ENCODE measurements at regions not wholly inside any gene's neighbourhood (a gene's known extent, or its start where the extent isn't known, plus 50 kb on each side); places are given as distances from the start of the nearest gene placed in this dataset.

DNA sequence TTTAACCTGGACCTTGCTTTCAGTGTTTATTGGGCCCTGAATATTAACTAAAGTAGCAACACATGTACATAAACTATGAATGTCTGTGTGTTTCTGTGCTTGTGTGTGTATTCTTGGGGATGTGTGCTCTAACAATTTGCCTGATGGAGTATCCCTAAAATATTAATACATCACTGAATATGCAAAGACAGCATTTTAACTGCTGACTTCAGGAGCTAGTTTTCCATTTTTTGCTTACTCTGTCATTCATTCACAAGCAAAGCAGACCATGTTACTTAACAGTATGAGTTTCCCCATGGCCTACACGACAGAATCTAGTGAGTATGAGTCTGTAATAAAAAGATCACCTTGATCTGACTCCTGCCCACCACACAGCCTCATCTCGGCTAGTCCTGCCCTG, 402.8 kb downstream of the BCAT1 start:
- no peaks in the 10 kb centered on the region for H3K9me3 ChIP-seq (ENCODE audit: insufficient read depth, low read depth, low read length)
- H2BK5ac ChIP-seq (ENCODE audit: low read depth, low read length, poor library complexity): no peak overlapping the region
- no peak overlapping the region for H2BK120ac ChIP-seq (ENCODE audit: insufficient read depth, low read length, poor library complexity)
- DNase-seq: no peak
- no peak overlapping the region for H2AK5ac ChIP-seq (ENCODE audit: low read length)
- no peaks in the 10 kb centered on the region for H3K27me3 ChIP-seq (ENCODE audit: insufficient read depth, low read length)
- no peaks in the 10 kb centered on the region for H3K4me1 ChIP-seq (ENCODE audit: control insufficient read depth in 1 of 2, insufficient read depth in 2 of 2, low read length in 2 of 2)
- H2AFZ ChIP-seq (ENCODE audit: insufficient read depth, low read length, poor library complexity): no peak overlapping the region
- no peaks in the 10 kb centered on the region for H3K36me3 ChIP-seq (ENCODE audit: control insufficient read depth in 1 of 2, insufficient read depth in 2 of 2, low read length in 2 of 2)
- H3K27ac ChIP-seq (ENCODE audit: low read depth, low read length): no peak overlapping the region
- no peak overlapping the region for H3K4me3 ChIP-seq (ENCODE audit: low read depth, low read length)
- H3K4me2 ChIP-seq (ENCODE audit: low read length): no peak overlapping the region
- H4K8ac ChIP-seq (ENCODE audit: low read depth, low read length): no peak overlapping the region
- H3K23ac ChIP-seq (ENCODE audit: low read length): no peak overlapping the region
- H3K14ac ChIP-seq (ENCODE audit: low read length): no peak overlapping the region
- H3K79me1 ChIP-seq (ENCODE audit: low read length): no peaks in the 10 kb centered on the region
- H4K12ac ChIP-seq (ENCODE audit: low read depth, low read length): no peak overlapping the region
- no peak overlapping the region for H3K4ac ChIP-seq (ENCODE audit: low read depth, low read length)
- no peak overlapping the region for H3K9ac ChIP-seq (ENCODE audit: low read length)
- WGBS (ENCODE audit: extremely low coverage, insufficient coverage, insufficient read length): no CpG with 5 or more reads among the region's 2 CpGs
- H3K79me2 ChIP-seq (ENCODE audit: control insufficient read depth, insufficient read depth, low read length, poor library complexity): no peaks in the 10 kb centered on the region
- H2BK12ac ChIP-seq (ENCODE audit: low read length): no peak overlapping the region
- no peak overlapping the region for H4K91ac ChIP-seq (ENCODE audit: low read depth, low read length)
- H3K18ac ChIP-seq (ENCODE audit: low read length): no peak overlapping the region

DNA sequence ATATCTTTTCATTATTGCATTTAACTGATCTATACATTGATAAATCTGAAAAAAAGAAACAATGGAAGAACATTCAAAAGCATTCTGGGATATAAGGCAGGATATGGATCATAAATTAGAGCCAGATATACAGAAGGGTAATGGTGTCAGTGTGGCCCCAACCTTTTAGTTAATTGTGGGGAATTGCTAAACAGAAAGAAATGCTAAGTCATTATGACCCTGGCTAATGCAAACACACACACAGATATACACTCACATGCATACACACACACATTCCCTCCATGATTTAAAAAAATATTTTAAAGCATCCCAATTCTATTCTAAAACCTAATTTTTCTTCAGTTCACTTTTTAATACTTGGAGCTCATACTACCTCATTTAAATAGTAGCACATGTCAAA, 404.5 kb downstream of the BCAT1 start:
- Histone ChIP-seq H3K27ac (ENCODE audit: low read depth, low read length) (no peak overlapping the region), H3K18ac (ENCODE audit: low read length) (no peak overlapping the region), H3K4me3 (ENCODE audit: low read depth, low read length) (no peak overlapping the region), H3K9me3 (ENCODE audit: insufficient read depth, low read depth, low read length) (no peaks in the 10 kb centered on the region), H3K14ac (ENCODE audit: low read length) (no peak overlapping the region), H4K12ac (ENCODE audit: low read depth, low read length) (no peak overlapping the region), H3K23ac (ENCODE audit: low read length) (no peak overlapping the region), H3K4me1 (ENCODE audit: control insufficient read depth in 1 of 2, insufficient read depth in 2 of 2, low read length in 2 of 2) (no peaks in the 10 kb centered on the region), H2BK5ac (ENCODE audit: low read depth, low read length, poor library complexity) (no peak overlapping the region), H2BK12ac (ENCODE audit: low read length) (no peak overlapping the region), H3K9ac (ENCODE audit: low read length) (no peak overlapping the region), H3K36me3 (ENCODE audit: control insufficient read depth in 1 of 2, insufficient read depth in 2 of 2, low read length in 2 of 2) (no peaks in the 10 kb centered on the region), H2AK5ac (ENCODE audit: low read length) (no peak overlapping the region), H3K27me3 (ENCODE audit: insufficient read depth, low read length) (no peaks in the 10 kb centered on the region), H2AFZ (ENCODE audit: insufficient read depth, low read length, poor library complexity) (no peak overlapping the region), H4K91ac (ENCODE audit: low read depth, low read length) (no peak overlapping the region), H3K4ac (ENCODE audit: low read depth, low read length) (no peak overlapping the region), H4K8ac (ENCODE audit: low read depth, low read length) (no peak overlapping the region), H3K4me2 (ENCODE audit: low read length) (no peak overlapping the region), H3K79me2 (ENCODE audit: control insufficient read depth, insufficient read depth, low read length, poor library complexity) (no peaks in the 10 kb centered on the region), H3K79me1 (ENCODE audit: low read length) (no peaks in the 10 kb centered on the region), H2BK120ac (ENCODE audit: insufficient read depth, low read length, poor library complexity) (no peak overlapping the region)
- DNase-seq: no peak

DNA sequence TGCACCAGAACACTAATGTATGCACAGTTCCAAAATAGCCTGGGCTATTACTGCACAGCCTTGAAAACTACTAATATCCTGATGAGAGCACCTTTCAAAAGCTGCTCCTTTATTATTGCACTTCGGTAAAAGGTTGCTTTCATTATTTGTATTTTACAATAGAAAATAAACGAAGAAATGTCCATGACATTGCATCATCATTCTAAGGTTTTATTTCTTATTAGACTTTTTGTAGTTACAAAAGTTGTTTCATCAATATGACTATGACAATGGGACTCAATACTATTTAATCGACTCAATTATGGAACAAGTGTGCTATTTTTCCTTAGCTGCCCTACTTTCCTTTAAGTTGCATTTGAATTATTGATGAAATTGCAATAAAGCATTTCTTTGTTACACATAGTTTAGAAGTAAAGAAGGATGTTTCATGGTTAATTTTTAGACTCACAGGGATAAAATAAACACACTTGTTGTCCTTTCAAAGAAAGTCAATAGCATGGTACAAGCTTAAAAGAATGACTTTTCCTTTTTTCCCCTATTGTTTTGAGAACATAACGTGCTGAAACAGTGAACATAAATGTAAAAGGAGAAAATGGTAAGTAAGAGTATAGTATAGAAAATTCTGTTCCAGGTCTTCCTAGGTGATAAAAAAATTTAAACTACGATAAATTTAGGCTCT, 407.6 kb downstream of the BCAT1 start:
- Histone ChIP-seq H3K27ac (ENCODE audit: low read depth, low read length) (no peak overlapping the region), H3K4me2 (ENCODE audit: low read length) (no peak overlapping the region), H3K79me1 (ENCODE audit: low read length) (no peaks in the 10 kb centered on the region), H2AK5ac (ENCODE audit: low read length) (no peak overlapping the region), H4K12ac (ENCODE audit: low read depth, low read length) (no peak overlapping the region), H2AFZ (ENCODE audit: insufficient read depth, low read length, poor library complexity) (no peak overlapping the region), H3K4me3 (ENCODE audit: low read depth, low read length) (no peak overlapping the region), H3K23ac (ENCODE audit: low read length) (no peak overlapping the region), H3K18ac (ENCODE audit: low read length) (no peak overlapping the region), H2BK120ac (ENCODE audit: insufficient read depth, low read length, poor library complexity) (no peak overlapping the region), H3K27me3 (ENCODE audit: insufficient read depth, low read length) (no peaks in the 10 kb centered on the region), H2BK5ac (ENCODE audit: low read depth, low read length, poor library complexity) (no peak overlapping the region), H3K4ac (ENCODE audit: low read depth, low read length) (no peak overlapping the region), H3K79me2 (ENCODE audit: control insufficient read depth, insufficient read depth, low read length, poor library complexity) (no peaks in the 10 kb centered on the region), H3K9ac (ENCODE audit: low read length) (no peak overlapping the region), H4K91ac (ENCODE audit: low read depth, low read length) (no peak overlapping the region), H3K4me1 (ENCODE audit: control insufficient read depth in 1 of 2, insufficient read depth in 2 of 2, low read length in 2 of 2) (peaks cover 0 to 3% of the 10 kb centered on the region in 2 experiments), H4K8ac (ENCODE audit: low read depth, low read length) (no peak overlapping the region), H3K14ac (ENCODE audit: low read length) (no peak overlapping the region), H3K9me3 (ENCODE audit: insufficient read depth, low read depth, low read length) (no peaks in the 10 kb centered on the region), H3K36me3 (ENCODE audit: control insufficient read depth in 1 of 2, insufficient read depth in 2 of 2, low read length in 2 of 2) (no peaks in the 10 kb centered on the region), H2BK12ac (ENCODE audit: low read length) (no peak overlapping the region)
- WGBS (ENCODE audit: extremely low coverage, insufficient coverage, insufficient read length): no CpG with 5 or more reads among the region's 5 CpGs
- DNase-seq: no peak

DNA sequence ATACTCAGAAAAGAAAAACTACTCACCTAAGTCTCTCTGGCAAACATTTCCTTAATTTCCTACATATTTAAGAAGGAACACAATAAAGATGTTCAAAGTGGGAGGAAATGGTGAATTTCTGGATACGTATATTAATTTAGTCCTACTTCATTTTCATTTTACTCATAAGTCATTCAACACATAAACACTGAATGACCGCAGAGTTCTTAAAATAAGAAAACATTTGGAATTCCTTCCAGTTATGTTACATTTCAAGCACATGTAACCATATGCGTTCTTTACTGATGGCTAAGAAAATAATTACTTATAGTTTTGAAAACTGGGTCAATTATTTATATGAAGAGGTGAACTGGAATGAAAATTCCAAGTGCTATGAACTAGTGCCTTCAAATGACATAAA, 409.3 kb downstream of the BCAT1 start:
- Histone ChIP-seq H3K23ac (ENCODE audit: low read length) (no peak overlapping the region), H2BK12ac (ENCODE audit: low read length) (no peak overlapping the region), H3K4me3 (ENCODE audit: low read depth, low read length) (no peak overlapping the region), H4K91ac (ENCODE audit: low read depth, low read length) (no peak overlapping the region), H3K79me2 (ENCODE audit: control insufficient read depth, insufficient read depth, low read length, poor library complexity) (no peaks in the 10 kb centered on the region), H3K27ac (ENCODE audit: low read depth, low read length) (no peak overlapping the region), H3K36me3 (ENCODE audit: control insufficient read depth in 1 of 2, insufficient read depth in 2 of 2, low read length in 2 of 2) (no peaks in the 10 kb centered on the region), H3K14ac (ENCODE audit: low read length) (no peak overlapping the region), H2AFZ (ENCODE audit: insufficient read depth, low read length, poor library complexity) (no peak overlapping the region), H2BK5ac (ENCODE audit: low read depth, low read length, poor library complexity) (no peak overlapping the region), H3K9me3 (ENCODE audit: insufficient read depth, low read depth, low read length) (no peaks in the 10 kb centered on the region), H3K4me1 (ENCODE audit: control insufficient read depth in 1 of 2, insufficient read depth in 2 of 2, low read length in 2 of 2) (peaks cover 0 to 3% of the 10 kb centered on the region in 2 experiments), H2BK120ac (ENCODE audit: insufficient read depth, low read length, poor library complexity) (no peak overlapping the region), H3K18ac (ENCODE audit: low read length) (no peak overlapping the region), H4K12ac (ENCODE audit: low read depth, low read length) (no peak overlapping the region), H3K79me1 (ENCODE audit: low read length) (no peaks in the 10 kb centered on the region), H3K27me3 (ENCODE audit: insufficient read depth, low read length) (no peaks in the 10 kb centered on the region), H2AK5ac (ENCODE audit: low read length) (no peak overlapping the region), H3K4ac (ENCODE audit: low read depth, low read length) (no peak overlapping the region), H4K8ac (ENCODE audit: low read depth, low read length) (no peak overlapping the region), H3K4me2 (ENCODE audit: low read length) (no peak overlapping the region), H3K9ac (ENCODE audit: low read length) (no peak overlapping the region)
- no CpG with 5 or more reads among the region's 3 CpGs for WGBS (ENCODE audit: extremely low coverage, insufficient coverage, insufficient read length)
- DNase-seq: no peak

Measured in trophoblast cell (in vitro differentiated cells and primary cell).